K562 (cell line): ENCODE measurements at regions not wholly inside any gene's neighbourhood (a gene's known extent, or its start where the extent isn't known, plus 50 kb on each side); places are given as distances from the start of the nearest gene placed in this dataset.

Source experiments
- ATAC-seq: fragments of 200-7000 bp; cut with Tn5 transposase; 3 replicates; pipeline ENCODE4 v1.9.1; 2020; ENCODE audit warnings: moderate library complexity
- BruUV-seq: library from RNA; stranded (reverse); fragments of 400-500 nt; replicated peaks from 2 replicates; lab custom pipeline; 2021; lab: Mats Ljungman, UMichigan
- CTCF ChIA-PET: fragments of 300-600 bp; formaldehyde crosslinking; extraction: SDS; loops from one replicate; lab custom pipeline; 2021; ENCODE audit warnings: low intra/inter-chr PET ratio; lab: Yijun Ruan, JAX
- POLR2A ChIA-PET: fragments of 300-600, 350-650 bp; sonication (Branson Sonifier 250); formaldehyde crosslinking; extraction: SDS; loops from one replicate; lab custom pipeline; 2021; ENCODE audit warnings: antibody characterized with exemption, inconsistent platforms; lab: Yijun Ruan, JAX
- DNase-seq, 4 experiments: peaks; one replicate each; pipeline versions ENCODE4 v3.0.0 to v3.0.0-alpha.2; 2011 to 2018; ENCODE audit warnings: low spot score in 3 of 4, mixed read lengths in 3 of 4; ENCODE audit errors: extremely low read depth in 1 of 4
- FAIRE-seq: peaks from 2 replicates; lab custom pipeline; 2011; peaks lifted over from hg19 to GRCh38; lab: Jason Lieb, UNC
- H2AFZ ChIP-seq: 2 replicates; pipeline ENCODE4 v1.6.0; 2011; ENCODE audit warnings: low read depth, low read length, control low read depth, inconsistent platforms
- H3K27ac ChIP-seq: fragments of 200-600 bp; 3 replicates; pipeline ENCODE4 v1.8.0; 2011; ENCODE audit warnings: low read depth, mild to moderate bottlenecking, control low read depth, inconsistent platforms, low read length, moderate library complexity, mixed read lengths; ENCODE audit errors: extremely low read depth
- H3K27me3 ChIP-seq, 2 experiments: fragments of 300-600 bp in 1 of 2; 2 replicates in 1 of 2; 3 replicates in 1 of 2; pipeline versions ENCODE4 v1.6.0 to v1.8.0; 2011; ENCODE audit warnings: inconsistent platforms in 2 of 2, low read length in 2 of 2, mild to moderate bottlenecking in 1 of 2, mixed read lengths in 1 of 2, moderate library complexity in 1 of 2; ENCODE audit not compliant: control insufficient read depth in 2 of 2, insufficient read depth in 2 of 2
- H3K36me3 ChIP-seq: fragments of 300-600 bp; 3 replicates; pipeline ENCODE4 v1.8.0; 2011; ENCODE audit warnings: mild to moderate bottlenecking, low read length, inconsistent platforms; ENCODE audit not compliant: control insufficient read depth, insufficient read depth
- H3K4me1 ChIP-seq, 2 experiments: fragments of 200-600 bp in 1 of 2; replicated peaks in 1 of 2; 2 replicates in 1 of 2; 3 replicates in 1 of 2; pipeline versions ENCODE4 v1.5.1 to v1.8.0; 2011; ENCODE audit warnings: inconsistent platforms in 2 of 2, low read length in 2 of 2, mild to moderate bottlenecking in 1 of 2, mixed read lengths in 1 of 2, moderate library complexity in 1 of 2; ENCODE audit not compliant: control insufficient read depth in 2 of 2, insufficient read depth in 2 of 2
- H3K4me2 ChIP-seq: 2 replicates; pipeline ENCODE4 v1.6.1; 2011; ENCODE audit warnings: low read length, control low read depth, inconsistent platforms, mixed read lengths; ENCODE audit not compliant: insufficient read depth
- H3K4me3 ChIP-seq: fragments of 200-600 bp; sonication (generic), shearing (Covaris generic); 2 replicates; pipeline ENCODE4 v1.5.1; 2016; ENCODE audit warnings: control low read depth, inconsistent platforms
- H3K79me2 ChIP-seq: fragments of 200-600 bp; 3 replicates; pipeline ENCODE4 v1.8.0; 2011; ENCODE audit warnings: low read length, inconsistent platforms; ENCODE audit not compliant: control insufficient read depth, insufficient read depth
- H3K9ac ChIP-seq, 2 experiments: 2 replicates each; pipeline versions ENCODE4 v1.6.0 to v1.6.1; 2011; ENCODE audit warnings: low read depth in 2 of 2, low read length in 2 of 2, control low read depth in 1 of 2, inconsistent platforms in 1 of 2, mild to moderate bottlenecking in 1 of 2, mixed read lengths in 1 of 2; ENCODE audit not compliant: insufficient read depth in 1 of 2
- H3K9me1 ChIP-seq: one replicate; pipeline ENCODE4 v1.6.0; 2011; ENCODE audit warnings: inconsistent platforms, mild to moderate bottlenecking, low read length, moderate library complexity; ENCODE audit not compliant: control insufficient read depth, insufficient read depth
- H3K9me3 ChIP-seq: replicated peaks from 2 replicates; pipeline ENCODE4 v1.5.1; 2011; ENCODE audit warnings: low read depth, low read length, inconsistent platforms; ENCODE audit not compliant: control insufficient read depth, insufficient read depth
- H4K20me1 ChIP-seq: replicated peaks from 2 replicates; pipeline ENCODE4 v1.6.1; 2011; ENCODE audit warnings: low read length, inconsistent platforms, mixed read lengths; ENCODE audit not compliant: control insufficient read depth, insufficient read depth
- ELF1 ChIP-seq: fragments of 200-800 bp; sonication (Bioruptor generic); IDR thresholded peaks from 2 replicates; pipeline ENCODE4 v1.6.1; 2016; ENCODE audit warnings: missing genetic modification characterization, missing compliant biosample characterization
- FOSL1 ChIP-seq: fragments of 200-800 bp; sonication (Bioruptor generic); conservative IDR thresholded peaks from 2 replicates; pipeline ENCODE4 v1.6.1; 2016; ENCODE audit warnings: missing genetic modification characterization, missing compliant biosample characterization
- FOXM1 ChIP-seq, 2 experiments: fragments of 450-650 bp in 1 of 2; sonication (generic) in 1 of 2; formaldehyde crosslinking in 1 of 2; IDR thresholded peaks; 2 replicates each; pipeline versions ENCODE4 v1.6.1 to v1.9.0; 2017 to 2022; ENCODE audit warnings: low read depth in 2 of 2, mild to moderate bottlenecking in 2 of 2, missing genetic modification reagents in 1 of 2, moderate library complexity in 1 of 2
- KDM1A ChIP-seq, 2 experiments: fragments of 450-650 bp; IDR thresholded peaks; 2 replicates each; pipeline ENCODE4 v1.6.1; 2016; ENCODE audit warnings: mild to moderate bottlenecking in 2 of 2
- NFE2 ChIP-seq: IDR thresholded peaks from 2 replicates; pipeline ENCODE4 v1.6.1; 2014; ENCODE audit warnings: antibody characterized with exemption, low read depth
- PHF21A ChIP-seq: fragments of 450-650 bp; IDR thresholded peaks from 2 replicates; pipeline ENCODE4 v1.6.1; 2017; ENCODE audit warnings: low read depth, borderline replicate concordance
- SIN3B ChIP-seq: fragments of 450-650 bp; IDR thresholded peaks from 2 replicates; pipeline ENCODE4 v1.6.1; 2017; ENCODE audit warnings: low read depth, mild to moderate bottlenecking, moderate library complexity
- ZNF165 ChIP-seq: fragments of 250-450 bp; sonication (Bioruptor Pico); IDR thresholded peaks from 2 replicates; pipeline ENCODE4 v1.4.0; 2020; ENCODE audit warnings: borderline replicate concordance
- ZNF174 ChIP-seq: fragments of 250-450 bp; sonication (Bioruptor Pico); IDR thresholded peaks from 2 replicates; pipeline ENCODE4 v1.4.0; 2020; ENCODE audit warnings: mild to moderate bottlenecking
- ZNF316 ChIP-seq: fragments of 450-650 bp; IDR thresholded peaks from 2 replicates; pipeline ENCODE4 v1.6.1; 2016
- WGBS: fragments of 100-300 bp; shearing (Covaris generic); methylation state at CpG from one replicate; pipeline ENCODE4 v1.1.6; 2016; ENCODE audit warnings: low coverage, mixed read lengths; ENCODE audit not compliant: insufficient coverage; ENCODE audit errors: missing lambda C conversion rate; 5-methylcytosine and 5-hydroxymethylcytosine counted together
- in situ Hi-C: fragments of 300-500 bp; cut with MboI; formaldehyde crosslinking; loops from 4 replicates; pipeline ENCODE4 v1.15.0; 2018; ENCODE audit warnings: inconsistent platforms, mixed read lengths
- intact Hi-C: fragments of 100-400 bp; cut with micrococcal nuclease; formaldehyde crosslinking; loops from 2 replicates; pipeline ENCODE4 v1.14.2; 2022
- TF ChIP-seq, protein P1 (sequence below): fragments of 450-650 bp; formaldehyde crosslinking; IDR thresholded peaks from 2 replicates; pipeline ENCODE4 v1.4.0; 2022; ENCODE audit warnings: missing genetic modification characterization
- TF ChIP-seq, protein P2 (sequence below): fragments of 450-650 bp; IDR thresholded peaks from 2 replicates; pipeline ENCODE4 v1.6.1; 2016; ENCODE audit warnings: mild to moderate bottlenecking
- TF ChIP-seq, protein P3 (sequence below), 2 experiments: fragments of 450-650 bp; IDR thresholded peaks; 2 replicates each; pipeline ENCODE4 v1.6.1; 2018; ENCODE audit warnings: mild to moderate bottlenecking in 2 of 2, low read depth in 1 of 2; ENCODE audit not compliant: partially characterized antibody in 2 of 2

DNA sequence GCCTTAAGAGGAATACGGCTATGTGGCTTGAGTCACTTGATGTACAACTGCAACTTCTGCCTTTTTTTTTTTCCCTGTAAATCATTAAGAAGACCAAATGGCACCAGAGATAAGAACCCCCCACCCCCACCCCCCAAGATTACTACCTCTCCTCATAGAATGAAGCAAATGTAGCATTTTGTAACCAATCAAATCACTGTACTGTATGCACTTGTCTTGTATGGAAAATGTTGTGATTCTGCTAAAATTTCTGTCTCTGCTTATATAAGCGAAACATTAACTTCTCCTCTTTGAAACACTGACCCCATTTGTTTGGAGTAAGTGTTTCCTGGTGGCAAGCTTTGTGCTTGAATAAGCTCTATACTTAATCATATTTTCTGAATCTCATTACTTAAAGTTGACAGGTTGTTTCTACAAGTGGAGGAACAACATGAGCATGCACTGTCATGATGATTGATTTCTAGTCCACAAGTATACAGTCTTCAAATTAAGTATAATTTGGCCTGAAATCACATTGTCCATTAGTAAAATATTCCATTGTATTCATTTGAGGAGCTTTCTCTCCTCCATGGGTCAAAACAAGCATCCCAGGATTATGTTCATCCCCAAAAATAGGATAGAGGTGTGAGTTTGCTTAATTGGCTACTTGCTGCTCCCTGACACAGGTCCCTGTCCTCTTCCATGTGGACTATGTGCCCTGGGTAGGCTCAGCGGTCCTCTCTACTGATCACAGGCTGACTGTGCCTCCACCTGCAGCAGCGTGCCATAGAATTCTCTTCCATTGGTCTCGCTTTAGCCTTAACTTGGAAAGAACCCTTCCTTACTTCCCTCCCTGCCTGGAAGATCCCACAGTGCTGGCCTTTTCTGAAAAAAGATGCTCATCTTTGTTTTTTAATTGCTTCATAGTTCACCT is 104.0 kb upstream of the BMP2K start:
- BruUV-seq, result no TSS peak
- intact Hi-C loops, result loop anchor here (1.0 to 2.0 kb wide), 2 partner anchors 21 to 59 kb away; no protein-coding TSS in a partner anchor
- POLR2A ChIA-PET, result interaction anchor here (1.5 kb wide), 1 partner anchor 10 kb away, joined by 4 read pairs; no protein-coding TSS in a partner anchor
- peaks cover 11 to 44% of the 10 kb centered on the region in 2 experiments for H3K4me1 ChIP-seq
- peak; percentile 46 for FAIRE-seq
- 51% methylated on average over 5 of the region's 5 CpGs for WGBS
- CTCF ChIA-PET, result no interaction called here
- no peak overlapping the region for H3K4me2 ChIP-seq
- 0 out of 2 replicates have a peak, but pooled peaks cover 4% of the 10 kb centered on the region for H3K9me3 ChIP-seq
- peak overlapping the region in 1 of 2 experiments; percentile 23; a peak in 1 of 4 replicates for H3K9ac ChIP-seq
- H3K27me3 ChIP-seq, result no peaks in the 10 kb centered on the region
- in situ Hi-C loops, result no loop called here
- no peaks in the 10 kb centered on the region for H3K79me2 ChIP-seq
- H3K9me1 ChIP-seq, result no peaks in the 10 kb centered on the region
- peak; percentile 60 for ATAC-seq
- H3K4me3 ChIP-seq, result no peak overlapping the region
- DNase-seq, result peak in 2 of 4 experiments; percentile 72 to 74
- peak overlapping the region; percentile 53; the same call in 1 of the 3 replicates for H3K27ac ChIP-seq
- H4K20me1 ChIP-seq, result no peaks in the 10 kb centered on the region
- H3K36me3 ChIP-seq, result no peaks in the 10 kb centered on the region
- 0 out of 2 replicates have a peak overlapping the region, but pooled peaks have one; percentile 22 for H2AFZ ChIP-seq
- TF ChIP-seq, protein P1, sequence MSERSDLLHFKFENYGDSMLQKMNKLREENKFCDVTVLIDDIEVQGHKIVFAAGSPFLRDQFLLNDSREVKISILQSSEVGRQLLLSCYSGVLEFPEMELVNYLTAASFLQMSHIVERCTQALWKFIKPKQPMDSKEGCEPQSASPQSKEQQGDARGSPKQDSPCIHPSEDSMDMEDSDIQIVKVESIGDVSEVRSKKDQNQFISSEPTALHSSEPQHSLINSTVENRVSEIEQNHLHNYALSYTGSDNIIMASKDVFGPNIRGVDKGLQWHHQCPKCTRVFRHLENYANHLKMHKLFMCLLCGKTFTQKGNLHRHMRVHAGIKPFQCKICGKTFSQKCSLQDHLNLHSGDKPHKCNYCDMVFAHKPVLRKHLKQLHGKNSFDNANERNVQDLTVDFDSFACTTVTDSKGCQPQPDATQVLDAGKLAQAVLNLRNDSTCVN (CRISPR knock-in tag), result no peak
- peak in 1 of 2 experiments; percentile 41; a peak in 1 of 4 replicates for TF ChIP-seq KDM1A (IDR thresholded peaks at IDR 0.05)
- TF ChIP-seq FOXM1 (IDR thresholded peaks at IDR 0.05; ENCODE audit: low read depth), result peak; percentile 68
- no peak for TF ChIP-seq FOXM1 (CRISPR knock-in tag; IDR thresholded peaks at IDR 0.05; ENCODE audit: low read depth)
- TF ChIP-seq ZNF316, result peak; percentile 14; the same call in 1 of the 2 replicates
- TF ChIP-seq FOSL1 (tag), result 0 out of 2 replicates have a peak, but pooled peaks have one; percentile 27
- TF ChIP-seq PHF21A, result no peak
- peak; percentile 29; the same call in 1 of the 2 replicates for TF ChIP-seq NFE2
- TF ChIP-seq, protein P2, sequence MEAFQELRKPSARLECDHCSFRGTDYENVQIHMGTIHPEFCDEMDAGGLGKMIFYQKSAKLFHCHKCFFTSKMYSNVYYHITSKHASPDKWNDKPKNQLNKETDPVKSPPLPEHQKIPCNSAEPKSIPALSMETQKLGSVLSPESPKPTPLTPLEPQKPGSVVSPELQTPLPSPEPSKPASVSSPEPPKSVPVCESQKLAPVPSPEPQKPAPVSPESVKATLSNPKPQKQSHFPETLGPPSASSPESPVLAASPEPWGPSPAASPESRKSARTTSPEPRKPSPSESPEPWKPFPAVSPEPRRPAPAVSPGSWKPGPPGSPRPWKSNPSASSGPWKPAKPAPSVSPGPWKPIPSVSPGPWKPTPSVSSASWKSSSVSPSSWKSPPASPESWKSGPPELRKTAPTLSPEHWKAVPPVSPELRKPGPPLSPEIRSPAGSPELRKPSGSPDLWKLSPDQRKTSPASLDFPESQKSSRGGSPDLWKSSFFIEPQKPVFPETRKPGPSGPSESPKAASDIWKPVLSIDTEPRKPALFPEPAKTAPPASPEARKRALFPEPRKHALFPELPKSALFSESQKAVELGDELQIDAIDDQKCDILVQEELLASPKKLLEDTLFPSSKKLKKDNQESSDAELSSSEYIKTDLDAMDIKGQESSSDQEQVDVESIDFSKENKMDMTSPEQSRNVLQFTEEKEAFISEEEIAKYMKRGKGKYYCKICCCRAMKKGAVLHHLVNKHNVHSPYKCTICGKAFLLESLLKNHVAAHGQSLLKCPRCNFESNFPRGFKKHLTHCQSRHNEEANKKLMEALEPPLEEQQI, result 0 out of 2 replicates have a peak, but pooled peaks have one; percentile 10
- TF ChIP-seq, protein P3, sequence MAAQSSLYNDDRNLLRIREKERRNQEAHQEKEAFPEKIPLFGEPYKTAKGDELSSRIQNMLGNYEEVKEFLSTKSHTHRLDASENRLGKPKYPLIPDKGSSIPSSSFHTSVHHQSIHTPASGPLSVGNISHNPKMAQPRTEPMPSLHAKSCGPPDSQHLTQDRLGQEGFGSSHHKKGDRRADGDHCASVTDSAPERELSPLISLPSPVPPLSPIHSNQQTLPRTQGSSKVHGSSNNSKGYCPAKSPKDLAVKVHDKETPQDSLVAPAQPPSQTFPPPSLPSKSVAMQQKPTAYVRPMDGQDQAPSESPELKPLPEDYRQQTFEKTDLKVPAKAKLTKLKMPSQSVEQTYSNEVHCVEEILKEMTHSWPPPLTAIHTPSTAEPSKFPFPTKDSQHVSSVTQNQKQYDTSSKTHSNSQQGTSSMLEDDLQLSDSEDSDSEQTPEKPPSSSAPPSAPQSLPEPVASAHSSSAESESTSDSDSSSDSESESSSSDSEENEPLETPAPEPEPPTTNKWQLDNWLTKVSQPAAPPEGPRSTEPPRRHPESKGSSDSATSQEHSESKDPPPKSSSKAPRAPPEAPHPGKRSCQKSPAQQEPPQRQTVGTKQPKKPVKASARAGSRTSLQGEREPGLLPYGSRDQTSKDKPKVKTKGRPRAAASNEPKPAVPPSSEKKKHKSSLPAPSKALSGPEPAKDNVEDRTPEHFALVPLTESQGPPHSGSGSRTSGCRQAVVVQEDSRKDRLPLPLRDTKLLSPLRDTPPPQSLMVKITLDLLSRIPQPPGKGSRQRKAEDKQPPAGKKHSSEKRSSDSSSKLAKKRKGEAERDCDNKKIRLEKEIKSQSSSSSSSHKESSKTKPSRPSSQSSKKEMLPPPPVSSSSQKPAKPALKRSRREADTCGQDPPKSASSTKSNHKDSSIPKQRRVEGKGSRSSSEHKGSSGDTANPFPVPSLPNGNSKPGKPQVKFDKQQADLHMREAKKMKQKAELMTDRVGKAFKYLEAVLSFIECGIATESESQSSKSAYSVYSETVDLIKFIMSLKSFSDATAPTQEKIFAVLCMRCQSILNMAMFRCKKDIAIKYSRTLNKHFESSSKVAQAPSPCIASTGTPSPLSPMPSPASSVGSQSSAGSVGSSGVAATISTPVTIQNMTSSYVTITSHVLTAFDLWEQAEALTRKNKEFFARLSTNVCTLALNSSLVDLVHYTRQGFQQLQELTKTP (IDR thresholded peaks at IDR 0.05; ENCODE audit: low read depth in 1 of 2, partially characterized antibody in 2 of 2), result peak in 1 of 2 experiments; percentile 19
- TF ChIP-seq ZNF165 (CRISPR knock-in tag), result no peak
- peak; percentile 22; the same call in 1 of the 2 replicates for TF ChIP-seq ELF1 (tag)
- TF ChIP-seq SIN3B, result no peak
- TF ChIP-seq ZNF174, result no peak
